Ishikawa (cell line): ENCODE measurements at regions not wholly inside any gene's neighbourhood (a gene's known extent, or its start where the extent isn't known, plus 50 kb on each side); places are given as distances from the start of the nearest gene placed in this dataset.

Source experiments
- CEBPB ChIP-seq: IDR thresholded peaks from 2 replicates; pipeline ENCODE4 v1.6.1; 2012
- CREB1 ChIP-seq: IDR thresholded peaks from 2 replicates; pipeline ENCODE4 v1.6.1; 2012; ENCODE audit warnings: low read depth
- EGR1 ChIP-seq: IDR thresholded peaks from 2 replicates; pipeline ENCODE4 v1.6.1; 2012
- EP300 ChIP-seq: IDR thresholded peaks from 2 replicates; pipeline ENCODE4 v1.6.1; 2012; ENCODE audit warnings: borderline replicate concordance
- FOXM1 ChIP-seq: IDR thresholded peaks from 2 replicates; pipeline ENCODE4 v1.6.1; 2012; ENCODE audit warnings: low read depth, borderline replicate concordance
- NFIC ChIP-seq: IDR thresholded peaks from 2 replicates; pipeline ENCODE4 v1.6.1; 2012
- RAD21 ChIP-seq: IDR thresholded peaks from 2 replicates; pipeline ENCODE4 v1.6.1; 2012; ENCODE audit warnings: low read depth
- TAF1 ChIP-seq: IDR thresholded peaks from 2 replicates; pipeline ENCODE4 v1.6.1; 2012; ENCODE audit warnings: low read depth, mild to moderate bottlenecking
- TCF12 ChIP-seq: IDR thresholded peaks from 2 replicates; pipeline ENCODE4 v1.6.1; 2012; ENCODE audit warnings: low read depth
- TEAD4 ChIP-seq: IDR thresholded peaks from 2 replicates; pipeline ENCODE4 v1.6.1; 2012
- YY1 ChIP-seq: IDR thresholded peaks from 2 replicates; pipeline ENCODE4 v1.6.1; 2012; ENCODE audit warnings: low read depth
- ZBTB7A ChIP-seq: IDR thresholded peaks from 2 replicates; pipeline ENCODE4 v1.6.1; 2012; ENCODE audit warnings: low read depth
- TF ChIP-seq, protein P1 (sequence below): IDR thresholded peaks from 2 replicates; pipeline ENCODE4 v1.6.1; 2012
- TF ChIP-seq, protein P2 (sequence below): IDR thresholded peaks from 2 replicates; pipeline ENCODE4 v1.6.1; 2012
- TF ChIP-seq, protein P3 (sequence below): IDR thresholded peaks from 2 replicates; pipeline ENCODE4 v1.6.1; 2012; ENCODE audit warnings: low read depth, mild to moderate bottlenecking

DNA sequence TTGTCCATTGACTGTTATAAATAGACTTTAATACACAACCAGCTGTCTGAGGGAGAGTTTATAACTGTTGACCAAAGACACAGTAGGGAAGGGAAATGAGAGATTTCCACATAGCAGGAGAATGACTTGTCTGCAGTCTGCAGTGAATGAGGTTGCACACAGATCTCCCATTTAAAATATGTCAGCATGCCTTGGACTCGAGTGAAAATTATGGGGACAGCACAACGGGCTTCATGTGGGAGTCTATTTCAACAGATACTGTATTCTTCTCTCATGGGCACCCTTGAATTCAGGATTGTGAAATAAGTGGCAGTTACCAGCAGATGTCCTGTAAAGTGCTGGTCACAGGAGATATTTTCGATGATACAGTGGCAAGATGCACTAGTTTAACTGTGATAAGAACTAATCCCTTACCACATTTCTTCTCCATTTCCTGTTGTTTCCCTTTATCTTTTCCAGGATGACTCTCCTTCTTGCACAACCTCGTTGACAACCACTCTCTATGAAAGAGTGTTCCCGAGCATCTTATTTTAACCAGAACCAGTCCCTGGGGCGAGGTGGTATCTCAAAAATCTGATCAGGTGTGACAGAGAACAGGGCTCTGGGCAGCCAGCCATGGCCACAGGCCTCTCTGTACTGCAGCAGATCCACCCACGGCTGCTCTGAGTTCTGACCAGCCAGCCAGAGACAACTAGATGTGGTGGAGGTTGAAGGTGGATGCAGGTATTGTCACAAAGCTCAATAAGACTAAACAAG lies 51.5 kb upstream of the MAP3K1 start:
- TF ChIP-seq NFIC (no peak), CEBPB (no peak), EGR1 (no peak), TAF1 (no peak), ZBTB7A (no peak)
- TF ChIP-seq, protein P1, sequence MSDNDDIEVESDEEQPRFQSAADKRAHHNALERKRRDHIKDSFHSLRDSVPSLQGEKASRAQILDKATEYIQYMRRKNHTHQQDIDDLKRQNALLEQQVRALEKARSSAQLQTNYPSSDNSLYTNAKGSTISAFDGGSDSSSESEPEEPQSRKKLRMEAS: no peak
- TF ChIP-seq, protein P2, sequence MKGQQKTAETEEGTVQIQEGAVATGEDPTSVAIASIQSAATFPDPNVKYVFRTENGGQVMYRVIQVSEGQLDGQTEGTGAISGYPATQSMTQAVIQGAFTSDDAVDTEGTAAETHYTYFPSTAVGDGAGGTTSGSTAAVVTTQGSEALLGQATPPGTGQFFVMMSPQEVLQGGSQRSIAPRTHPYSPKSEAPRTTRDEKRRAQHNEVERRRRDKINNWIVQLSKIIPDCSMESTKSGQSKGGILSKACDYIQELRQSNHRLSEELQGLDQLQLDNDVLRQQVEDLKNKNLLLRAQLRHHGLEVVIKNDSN: no peak

DNA sequence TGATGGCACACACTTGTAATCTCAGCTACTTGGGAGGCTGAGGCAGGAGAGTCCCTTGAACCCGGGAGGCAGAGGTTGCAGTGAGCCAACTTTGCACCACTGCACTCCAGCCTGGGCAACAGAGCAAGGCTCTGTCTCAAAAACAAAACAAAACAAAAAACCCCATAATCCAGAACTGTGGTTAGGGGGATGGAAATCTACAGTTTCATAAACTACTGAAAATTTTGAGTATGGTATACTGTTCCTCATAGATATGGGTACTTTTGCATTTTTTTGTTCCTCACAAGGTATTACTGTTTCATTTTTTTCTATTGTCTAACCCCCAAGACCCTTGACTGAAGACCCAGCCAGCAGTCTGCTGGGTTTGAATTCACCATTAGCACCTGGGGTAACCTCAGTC lies 52.2 kb upstream of the MAP3K1 start:
- TF ChIP-seq RAD21 (no peak), YY1 (no peak), CEBPB (no peak), CREB1 (no peak), TCF12 (no peak), EGR1 (no peak), TAF1 (no peak), TEAD4 (no peak), EP300 (no peak)
- TF ChIP-seq, protein P1: no peak

DNA sequence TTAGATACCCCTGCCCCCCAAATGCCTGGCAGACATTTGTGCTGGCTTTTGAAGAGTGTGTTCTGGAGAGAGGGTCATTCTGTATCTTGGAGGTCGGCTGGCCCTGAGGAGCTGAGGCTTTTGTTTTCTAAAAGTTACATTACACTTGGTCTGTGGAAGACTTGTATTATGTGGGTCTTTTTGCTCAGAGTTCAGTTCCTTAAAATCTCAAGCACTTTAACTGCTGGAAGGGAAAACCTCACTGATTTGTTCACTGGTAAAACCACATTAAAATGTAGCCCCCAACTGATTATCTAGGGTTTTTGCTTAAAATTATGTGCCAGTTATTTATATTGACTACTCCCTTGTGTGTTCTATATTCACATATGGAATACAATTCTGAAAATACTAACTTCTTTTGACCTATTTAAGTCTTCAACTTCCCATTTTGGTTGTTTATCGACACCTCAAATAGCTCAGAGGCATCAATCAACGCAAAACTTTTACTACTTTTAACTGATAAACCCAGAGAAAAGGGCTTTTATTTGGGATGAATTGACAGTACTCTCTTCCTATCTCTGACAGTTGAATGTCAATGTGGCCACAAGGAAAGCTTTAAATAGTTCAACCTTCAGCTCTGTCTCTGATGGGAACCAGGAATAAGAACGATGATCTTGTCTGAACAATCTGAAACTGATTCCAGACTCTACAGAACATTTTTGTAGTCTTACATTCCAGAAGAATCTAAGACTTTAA lies 54.0 kb upstream of the MAP3K1 start:
- TF ChIP-seq TEAD4: no peak
- TF ChIP-seq CEBPB: no peak
- TF ChIP-seq YY1: no peak
- TF ChIP-seq, protein P1: no peak
- no peak for TF ChIP-seq TAF1
- TF ChIP-seq CREB1: no peak

DNA sequence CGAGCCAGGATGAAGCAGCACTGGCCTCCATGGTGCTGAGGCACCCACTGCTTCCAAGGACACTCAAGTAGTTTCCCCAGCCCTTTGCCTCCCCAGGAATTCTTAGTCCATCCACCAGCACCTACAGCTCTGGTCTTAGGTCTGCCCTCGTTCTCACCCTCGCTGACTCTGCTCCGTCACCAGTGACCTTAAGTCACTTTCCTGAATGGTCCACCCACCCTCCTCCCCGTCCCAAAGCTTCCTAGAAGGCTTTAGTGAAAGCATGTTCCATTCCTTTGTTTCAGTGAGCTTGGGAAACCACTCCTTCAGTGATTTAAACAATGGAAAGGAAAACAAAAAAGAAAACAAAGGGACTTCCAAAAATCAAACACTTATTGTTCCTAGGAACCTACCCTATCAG lies 54.6 kb upstream of the MAP3K1 start:
- TF ChIP-seq, protein P1: no peak
- TF ChIP-seq TAF1: no peak
- no peak for TF ChIP-seq TEAD4
- TF ChIP-seq CREB1: no peak
- TF ChIP-seq ZBTB7A: no peak
- no peak for TF ChIP-seq TCF12
- TF ChIP-seq FOXM1: no peak
- TF ChIP-seq YY1: no peak
- TF ChIP-seq, protein P3, sequence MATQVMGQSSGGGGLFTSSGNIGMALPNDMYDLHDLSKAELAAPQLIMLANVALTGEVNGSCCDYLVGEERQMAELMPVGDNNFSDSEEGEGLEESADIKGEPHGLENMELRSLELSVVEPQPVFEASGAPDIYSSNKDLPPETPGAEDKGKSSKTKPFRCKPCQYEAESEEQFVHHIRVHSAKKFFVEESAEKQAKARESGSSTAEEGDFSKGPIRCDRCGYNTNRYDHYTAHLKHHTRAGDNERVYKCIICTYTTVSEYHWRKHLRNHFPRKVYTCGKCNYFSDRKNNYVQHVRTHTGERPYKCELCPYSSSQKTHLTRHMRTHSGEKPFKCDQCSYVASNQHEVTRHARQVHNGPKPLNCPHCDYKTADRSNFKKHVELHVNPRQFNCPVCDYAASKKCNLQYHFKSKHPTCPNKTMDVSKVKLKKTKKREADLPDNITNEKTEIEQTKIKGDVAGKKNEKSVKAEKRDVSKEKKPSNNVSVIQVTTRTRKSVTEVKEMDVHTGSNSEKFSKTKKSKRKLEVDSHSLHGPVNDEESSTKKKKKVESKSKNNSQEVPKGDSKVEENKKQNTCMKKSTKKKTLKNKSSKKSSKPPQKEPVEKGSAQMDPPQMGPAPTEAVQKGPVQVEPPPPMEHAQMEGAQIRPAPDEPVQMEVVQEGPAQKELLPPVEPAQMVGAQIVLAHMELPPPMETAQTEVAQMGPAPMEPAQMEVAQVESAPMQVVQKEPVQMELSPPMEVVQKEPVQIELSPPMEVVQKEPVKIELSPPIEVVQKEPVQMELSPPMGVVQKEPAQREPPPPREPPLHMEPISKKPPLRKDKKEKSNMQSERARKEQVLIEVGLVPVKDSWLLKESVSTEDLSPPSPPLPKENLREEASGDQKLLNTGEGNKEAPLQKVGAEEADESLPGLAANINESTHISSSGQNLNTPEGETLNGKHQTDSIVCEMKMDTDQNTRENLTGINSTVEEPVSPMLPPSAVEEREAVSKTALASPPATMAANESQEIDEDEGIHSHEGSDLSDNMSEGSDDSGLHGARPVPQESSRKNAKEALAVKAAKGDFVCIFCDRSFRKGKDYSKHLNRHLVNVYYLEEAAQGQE: no peak
- TF ChIP-seq NFIC: no peak
- TF ChIP-seq, protein P2: no peak
- TF ChIP-seq EGR1: no peak
- TF ChIP-seq EP300: no peak
- no peak for TF ChIP-seq RAD21
- TF ChIP-seq CEBPB: no peak

DNA sequence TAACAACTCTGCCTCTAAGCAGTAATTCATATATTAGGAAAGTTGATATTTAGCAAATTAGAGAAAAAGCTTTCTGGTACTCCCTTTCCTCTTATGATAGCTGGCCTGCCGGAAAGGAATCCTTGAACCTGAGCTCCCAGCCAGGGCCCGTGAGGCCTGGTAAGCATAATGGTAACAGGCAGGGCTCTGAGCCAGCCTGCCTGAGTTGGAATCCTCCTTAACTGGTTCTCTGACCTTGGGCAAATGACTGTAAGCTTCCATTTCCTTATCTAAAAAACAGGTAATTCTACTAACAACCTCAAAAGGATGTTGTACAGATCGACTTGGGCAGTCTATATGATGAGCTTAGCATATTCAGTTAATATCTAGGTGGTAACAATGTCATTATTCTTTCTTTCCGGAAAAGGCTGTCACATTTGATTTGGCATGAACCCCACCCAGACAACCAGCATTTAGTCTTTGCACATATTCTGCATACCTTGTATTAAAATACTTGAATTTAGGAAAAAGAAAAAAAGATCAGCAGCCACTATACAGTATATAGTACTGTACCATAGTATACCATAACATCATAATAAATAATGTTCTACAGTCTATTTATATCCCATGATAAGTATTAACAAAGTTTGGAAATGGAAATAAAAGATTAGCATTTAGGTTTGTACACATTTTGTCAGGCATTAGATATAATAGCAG lies 55.7 kb upstream of the MAP3K1 start:
- TF ChIP-seq CREB1 (no peak), CEBPB (no peak), NFIC (no peak), EP300 (no peak), EGR1 (no peak), TCF12 (no peak), TEAD4 (no peak), RAD21 (no peak), TAF1 (no peak), FOXM1 (no peak), ZBTB7A (no peak), YY1 (no peak)
- TF ChIP-seq, protein P2: no peak
- TF ChIP-seq, protein P1: no peak
- TF ChIP-seq, protein P3: no peak
